ENCODE measurements at regions not wholly inside any gene's neighbourhood (a gene's known extent, or its start where the extent isn't known, plus 50 kb on each side); places are given as distances from the start of the nearest gene placed in this dataset.

GRCh38 chr17:6356562-6356961 lies 78.4 kb downstream of the AIPL1 start:
- H3K27me3 Mint-ChIP-seq (ENCODE audit: unreplicated experiment): no peaks in the 10 kb centered on the region
- peak; percentile 25 for DNase-seq

GRCh38 chr17:6355196-6355595 lies 79.7 kb downstream of the AIPL1 start:
- Mint-ChIP-seq H3K9me3 (ENCODE audit: unreplicated experiment) (peaks cover 6% of the 10 kb centered on the region), H3K4me1 (ENCODE audit: low read depth, unreplicated experiment) (peaks cover 6% of the 10 kb centered on the region), H3K27ac (ENCODE audit: unreplicated experiment) (no peak overlapping the region), H3K4me3 (ENCODE audit: unreplicated experiment) (no peak overlapping the region), H3K36me3 (ENCODE audit: unreplicated experiment) (no peaks in the 10 kb centered on the region), H3K27me3 (ENCODE audit: unreplicated experiment) (peaks cover 4% of the 10 kb centered on the region)
- TF ChIP-seq CTCF (IDR thresholded peaks at IDR 0.05; ENCODE audit: partially characterized antibody, unreplicated experiment): no peak
- no peak for DNase-seq

More at GRCh38 chr17:6356562-6356961, 78.4 kb downstream of the AIPL1 start:
- Mint-ChIP-seq H3K36me3 (ENCODE audit: unreplicated experiment) (no peaks in the 10 kb centered on the region), H3K4me3 (ENCODE audit: unreplicated experiment) (no peak overlapping the region), H3K4me1 (ENCODE audit: low read depth, unreplicated experiment) (peaks cover 6% of the 10 kb centered on the region), H3K9me3 (ENCODE audit: unreplicated experiment) (peaks cover 4% of the 10 kb centered on the region), H3K27ac (ENCODE audit: unreplicated experiment) (no peak overlapping the region)
- TF ChIP-seq CTCF (IDR thresholded peaks at IDR 0.05; ENCODE audit: partially characterized antibody, unreplicated experiment): no peak

- TF ChIP-seq CTCF (IDR thresholded peaks at IDR 0.05; ENCODE audit: partially characterized antibody, unreplicated experiment): no peak
- DNase-seq: no peak
- H3K27me3 Mint-ChIP-seq (ENCODE audit: unreplicated experiment): peaks cover 4% of the 10 kb centered on the region
- H3K9me3 Mint-ChIP-seq (ENCODE audit: unreplicated experiment): peaks cover 6% of the 10 kb centered on the region
- H3K27ac Mint-ChIP-seq (ENCODE audit: unreplicated experiment): no peak overlapping the region
- peaks cover 10% of the 10 kb centered on the region for H3K4me1 Mint-ChIP-seq (ENCODE audit: low read depth, unreplicated experiment)
- no peak overlapping the region for H3K4me3 Mint-ChIP-seq (ENCODE audit: unreplicated experiment)
- no peaks in the 10 kb centered on the region for H3K36me3 Mint-ChIP-seq (ENCODE audit: unreplicated experiment)
Observed at GRCh38 chr17:6352801-6353560, 81.9 kb downstream of the AIPL1 start.

GRCh38 chr17:6352016-6352415 lies 82.9 kb downstream of the AIPL1 start:
- TF ChIP-seq CTCF (IDR thresholded peaks at IDR 0.05; ENCODE audit: partially characterized antibody, unreplicated experiment): no peak
- no peak overlapping the region for H3K27ac Mint-ChIP-seq (ENCODE audit: unreplicated experiment)
- peaks cover 11% of the 10 kb centered on the region for H3K4me1 Mint-ChIP-seq (ENCODE audit: low read depth, unreplicated experiment)
- H3K9me3 Mint-ChIP-seq (ENCODE audit: unreplicated experiment): peaks cover 6% of the 10 kb centered on the region
- H3K36me3 Mint-ChIP-seq (ENCODE audit: unreplicated experiment): peaks cover 5% of the 10 kb centered on the region
- peaks cover 7% of the 10 kb centered on the region for H3K27me3 Mint-ChIP-seq (ENCODE audit: unreplicated experiment)
- H3K4me3 Mint-ChIP-seq (ENCODE audit: unreplicated experiment): no peak overlapping the region
- no peak for DNase-seq

GRCh38 chr17:6350806-6351205 lies 84.1 kb downstream of the AIPL1 start:
- H3K36me3 Mint-ChIP-seq (ENCODE audit: unreplicated experiment): peaks cover 5% of the 10 kb centered on the region
- DNase-seq: no peak
- H3K4me1 Mint-ChIP-seq (ENCODE audit: low read depth, unreplicated experiment): peaks cover 12% of the 10 kb centered on the region
- no peak overlapping the region for H3K27ac Mint-ChIP-seq (ENCODE audit: unreplicated experiment)
- H3K27me3 Mint-ChIP-seq (ENCODE audit: unreplicated experiment): peaks cover 7% of the 10 kb centered on the region
- peaks cover 6% of the 10 kb centered on the region for H3K9me3 Mint-ChIP-seq (ENCODE audit: unreplicated experiment)
- TF ChIP-seq CTCF (IDR thresholded peaks at IDR 0.05; ENCODE audit: partially characterized antibody, unreplicated experiment): no peak
- no peak overlapping the region for H3K4me3 Mint-ChIP-seq (ENCODE audit: unreplicated experiment)
